ENCODE measurements at regions not wholly inside any gene's neighbourhood (a gene's known extent, or its start where the extent isn't known, plus 50 kb on each side); places are given as distances from the start of the nearest gene placed in this dataset.
A peak's percentile ranks its signal among the peaks of the same experiment; 100 is the strongest.

GRCh38 chr6:54991761-54992330 is 145.3 kb downstream of the FAM83B start:
- Histone ChIP-seq H3F3A (ENCODE audit: low read depth) (no peaks in the 10 kb centered on the region), H3K4me1 (ENCODE audit: insufficient read depth, low read length, poor library complexity, severe bottlenecking) (no peaks in the 10 kb centered on the region), H4K20me1 (ENCODE audit: insufficient read depth, low read length, poor library complexity, severe bottlenecking) (no peaks in the 10 kb centered on the region), H3K79me2 (ENCODE audit: insufficient read depth, low read length) (no peaks in the 10 kb centered on the region), H3K9me2 (replicated peaks; ENCODE audit: low read depth, low read length) (no peaks in the 10 kb centered on the region), H3K36me3 (ENCODE audit: insufficient read depth, low read length) (no peaks in the 10 kb centered on the region), H3K9me3 (ENCODE audit: insufficient read depth, low read depth, low read length) (no peaks in the 10 kb centered on the region), H2AFZ (ENCODE audit: low read length) (no peak overlapping the region), H3K4me2 (ENCODE audit: low read depth, low read length, poor library complexity, severe bottlenecking) (no peak overlapping the region), H3K4me3 (ENCODE audit: low read length, poor library complexity, severe bottlenecking) (no peak overlapping the region), H3K9ac (ENCODE audit: low read depth, low read length, poor library complexity, severe bottlenecking) (no peak overlapping the region), H3K27me3 (ENCODE audit: insufficient read depth, low read length, poor library complexity, severe bottlenecking) (no peaks in the 10 kb centered on the region)
- TF ChIP-seq EZH2phosphoT487 (IDR thresholded peaks at IDR 0.05; ENCODE audit: borderline replicate concordance) (no peak), CTCF (conservative IDR thresholded peaks at IDR 0.05; ENCODE audit: low read length) (no peak)

- no peak overlapping the region for H3K4me3 ChIP-seq (ENCODE audit: low read length, poor library complexity, severe bottlenecking)
- H3K36me3 ChIP-seq (ENCODE audit: insufficient read depth, low read length) = no peaks in the 10 kb centered on the region
- H2AFZ ChIP-seq (ENCODE audit: low read length) = no peak overlapping the region
- H3F3A ChIP-seq (ENCODE audit: low read depth) = no peaks in the 10 kb centered on the region
- no peaks in the 10 kb centered on the region for H3K9me3 ChIP-seq (ENCODE audit: insufficient read depth, low read depth, low read length)
- H3K9me2 ChIP-seq (replicated peaks; ENCODE audit: low read depth, low read length) = no peaks in the 10 kb centered on the region
- TF ChIP-seq EZH2phosphoT487 (IDR thresholded peaks at IDR 0.05; ENCODE audit: borderline replicate concordance) (no peak), CTCF (conservative IDR thresholded peaks at IDR 0.05; ENCODE audit: low read length) (peak; percentile 73)
- H4K20me1 ChIP-seq (ENCODE audit: insufficient read depth, low read length, poor library complexity, severe bottlenecking) = no peaks in the 10 kb centered on the region
- no peaks in the 10 kb centered on the region for H3K4me1 ChIP-seq (ENCODE audit: insufficient read depth, low read length, poor library complexity, severe bottlenecking)
- no peak overlapping the region for H3K4me2 ChIP-seq (ENCODE audit: low read depth, low read length, poor library complexity, severe bottlenecking)
- H3K9ac ChIP-seq (ENCODE audit: low read depth, low read length, poor library complexity, severe bottlenecking) = no peak overlapping the region
- no peaks in the 10 kb centered on the region for H3K79me2 ChIP-seq (ENCODE audit: insufficient read depth, low read length)
- no peaks in the 10 kb centered on the region for H3K27me3 ChIP-seq (ENCODE audit: insufficient read depth, low read length, poor library complexity, severe bottlenecking)
Measured at GRCh38 chr6:54992789-54993188, 146.2 kb downstream of the FAM83B start.

- H3K9ac ChIP-seq (ENCODE audit: low read depth, low read length, poor library complexity, severe bottlenecking) = no peak overlapping the region
- no peak overlapping the region for H2AFZ ChIP-seq (ENCODE audit: low read length)
Measured at GRCh38 chr6:54993294-54993693, 146.7 kb downstream of the FAM83B start.

More at GRCh38 chr6:54993294-54993693, 146.7 kb downstream of the FAM83B start:
- no peaks in the 10 kb centered on the region for H3K36me3 ChIP-seq (ENCODE audit: insufficient read depth, low read length)
- no peaks in the 10 kb centered on the region for H3F3A ChIP-seq (ENCODE audit: low read depth)
- no peaks in the 10 kb centered on the region for H3K4me1 ChIP-seq (ENCODE audit: insufficient read depth, low read length, poor library complexity, severe bottlenecking)
- H3K9me2 ChIP-seq (replicated peaks; ENCODE audit: low read depth, low read length) = no peaks in the 10 kb centered on the region
- no peaks in the 10 kb centered on the region for H3K79me2 ChIP-seq (ENCODE audit: insufficient read depth, low read length)
- TF ChIP-seq EZH2phosphoT487 (IDR thresholded peaks at IDR 0.05; ENCODE audit: borderline replicate concordance) (no peak), CTCF (conservative IDR thresholded peaks at IDR 0.05; ENCODE audit: low read length) (no peak)
- no peak overlapping the region for H3K4me3 ChIP-seq (ENCODE audit: low read length, poor library complexity, severe bottlenecking)
- H3K9me3 ChIP-seq (ENCODE audit: insufficient read depth, low read depth, low read length) = no peaks in the 10 kb centered on the region
- no peaks in the 10 kb centered on the region for H3K27me3 ChIP-seq (ENCODE audit: insufficient read depth, low read length, poor library complexity, severe bottlenecking)
- no peak overlapping the region for H3K4me2 ChIP-seq (ENCODE audit: low read depth, low read length, poor library complexity, severe bottlenecking)
- no peaks in the 10 kb centered on the region for H4K20me1 ChIP-seq (ENCODE audit: insufficient read depth, low read length, poor library complexity, severe bottlenecking)

All from Loucy (cell line).